Progenitor cell of endocrine pancreas (in vitro differentiated cells): ENCODE measurements at regions not wholly inside any gene's neighbourhood (a gene's known extent, or its start where the extent isn't known, plus 50 kb on each side); places are given as distances from the start of the nearest gene placed in this dataset.

Experiments
- DNase-seq: peaks from one replicate; pipeline ENCODE4 v3.0.0; 2021; ENCODE audit warnings: low spot score; ENCODE audit not compliant: unreplicated experiment
- H3K27ac Mint-ChIP-seq: 2 replicates; pipeline ENCODE4 v1.8.0; 2021; ENCODE audit warnings: mild to moderate bottlenecking, moderate library complexity, mixed read lengths
- H3K27me3 Mint-ChIP-seq: 2 replicates; pipeline ENCODE4 v1.8.0; 2021; ENCODE audit warnings: mixed read lengths
- H3K36me3 Mint-ChIP-seq: 2 replicates; pipeline ENCODE4 v1.8.0; 2022; ENCODE audit warnings: mixed read lengths; ENCODE audit not compliant: insufficient read depth
- H3K4me1 Mint-ChIP-seq: 2 replicates; pipeline ENCODE4 v1.8.0; 2021; ENCODE audit warnings: low read depth, mixed read lengths
- H3K4me3 Mint-ChIP-seq: 2 replicates; pipeline ENCODE4 v1.8.0; 2021; ENCODE audit warnings: low read depth, mild to moderate bottlenecking, moderate library complexity, mixed read lengths
- H3K9me3 Mint-ChIP-seq: 2 replicates; pipeline ENCODE4 v1.8.0; 2021; ENCODE audit warnings: low read depth, mixed read lengths
- CTCF ChIP-seq: fragments of 200-600 bp; sonication (generic); IDR thresholded peaks from one replicate; pipeline ENCODE4 v1.5.0; 2021; ENCODE audit warnings: antibody characterized with exemption, mild to moderate bottlenecking; ENCODE audit not compliant: unreplicated experiment

DNA sequence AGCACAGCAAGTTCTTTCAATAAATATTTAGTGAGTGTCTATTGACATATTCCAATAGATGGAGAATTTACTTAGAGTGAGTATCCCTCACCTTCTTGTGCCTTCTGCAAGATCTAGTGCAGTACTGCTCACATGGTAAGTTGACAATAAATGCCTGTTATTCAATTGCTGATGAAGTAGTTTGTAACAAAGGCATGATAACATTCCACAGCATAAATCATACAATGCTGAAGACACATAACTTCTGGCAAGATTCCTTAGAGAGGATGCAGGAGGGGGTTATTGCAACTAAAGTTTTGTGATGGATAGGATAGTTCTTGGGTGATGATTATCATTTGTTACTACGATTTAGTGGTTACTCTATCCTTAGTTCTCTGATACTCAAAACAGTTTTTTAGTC, 112.2 kb upstream of the RBMS3 start:
- Mint-ChIP-seq H3K4me3 (no peak overlapping the region), H3K9me3 (no peaks in the 10 kb centered on the region), H3K27me3 (no peaks in the 10 kb centered on the region), H3K4me1 (no peaks in the 10 kb centered on the region), H3K36me3 (no peaks in the 10 kb centered on the region), H3K27ac (no peak overlapping the region)
- no peak for TF ChIP-seq CTCF
- no peak for DNase-seq

- H3K4me1 Mint-ChIP-seq, result no peaks in the 10 kb centered on the region
- no peak overlapping the region for H3K4me3 Mint-ChIP-seq
- H3K27ac Mint-ChIP-seq, result no peak overlapping the region
- no peaks in the 10 kb centered on the region for H3K9me3 Mint-ChIP-seq
- no peaks in the 10 kb centered on the region for H3K27me3 Mint-ChIP-seq
- TF ChIP-seq CTCF, result no peak
- no peak for DNase-seq
- no peaks in the 10 kb centered on the region for H3K36me3 Mint-ChIP-seq
Measured at GRCh38 chr3:29169451-29169850, 111.4 kb upstream of the RBMS3 start.

- Mint-ChIP-seq H3K9me3 (no peaks in the 10 kb centered on the region), H3K27me3 (no peaks in the 10 kb centered on the region), H3K4me3 (no peak overlapping the region), H3K4me1 (peaks cover under 1% of the 10 kb centered on the region), H3K27ac (no peak overlapping the region), H3K36me3 (no peaks in the 10 kb centered on the region)
- no peak for TF ChIP-seq CTCF
- DNase-seq, result no peak
Measured at GRCh38 chr3:29171043-29171990, 109.6 kb upstream of the RBMS3 start.

- Mint-ChIP-seq H3K36me3 (no peaks in the 10 kb centered on the region), H3K9me3 (peaks cover 2% of the 10 kb centered on the region), H3K4me3 (no peak overlapping the region), H3K27ac (no peak overlapping the region), H3K4me1 (peaks cover 10% of the 10 kb centered on the region), H3K27me3 (no peaks in the 10 kb centered on the region)
- DNase-seq, result no peak
- no peak for TF ChIP-seq CTCF
Measured at GRCh38 chr3:29176501-29176900, 104.4 kb upstream of the RBMS3 start.

- no peak for TF ChIP-seq CTCF
- H3K36me3 Mint-ChIP-seq, result no peaks in the 10 kb centered on the region
- no peaks in the 10 kb centered on the region for H3K27me3 Mint-ChIP-seq
- DNase-seq, result no peak
- H3K4me3 Mint-ChIP-seq, result no peak overlapping the region
- H3K9me3 Mint-ChIP-seq, result peaks cover 2% of the 10 kb centered on the region
- H3K27ac Mint-ChIP-seq, result no peak overlapping the region
- H3K4me1 Mint-ChIP-seq, result peaks cover 10% of the 10 kb centered on the region
Measured at GRCh38 chr3:29178809-29179793, 101.8 kb upstream of the RBMS3 start.
